GM23338 (cell line): ENCODE measurements at regions not wholly inside any gene's neighbourhood (a gene's known extent, or its start where the extent isn't known, plus 50 kb on each side); places are given as distances from the start of the nearest gene placed in this dataset.
A peak's percentile ranks its signal among the peaks of the same experiment; 100 is the strongest.

Experiments used
- ATAC-seq: fragments of 200-7000 bp; cut with Tn5 transposase; 3 replicates; pipeline ENCODE4 v1.9.1; 2020
- DNase-seq: peaks from one replicate; pipeline ENCODE4 v3.0.0-alpha.2; 2015; ENCODE audit warnings: low spot score
- H2AFZ ChIP-seq: fragments of 200-600 bp; sonication (generic); 2 replicates; pipeline ENCODE4 v1.8.0; 2016; ENCODE audit warnings: antibody characterized with exemption, mild to moderate bottlenecking, moderate library complexity
- H3F3A ChIP-seq: fragments of 200-600 bp; sonication (generic); replicated peaks from 2 replicates; pipeline ENCODE4 v1.8.0; 2017; ENCODE audit warnings: antibody characterized with exemption, mixed run types, low read depth
- H3K27ac ChIP-seq: fragments of 200-600 bp; sonication (generic); 2 replicates; pipeline ENCODE4 v1.6.1; 2016; ENCODE audit warnings: low read depth
- H3K27me3 ChIP-seq: fragments of 200-600 bp; sonication (generic); 2 replicates; pipeline ENCODE4 v1.8.0; 2016; ENCODE audit warnings: mild to moderate bottlenecking, mixed run types, moderate library complexity; ENCODE audit not compliant: insufficient read depth
- H3K36me3 ChIP-seq: fragments of 200-600 bp; sonication (generic); 2 replicates; pipeline ENCODE4 v1.8.0; 2016; ENCODE audit warnings: mild to moderate bottlenecking; ENCODE audit not compliant: insufficient read depth
- H3K4me1 ChIP-seq: fragments of 200-600 bp; sonication (generic); 2 replicates; pipeline ENCODE4 v1.8.0; 2016; ENCODE audit warnings: mild to moderate bottlenecking, moderate library complexity; ENCODE audit not compliant: insufficient read depth
- H3K4me2 ChIP-seq: fragments of 200-600 bp; sonication (generic); 2 replicates; pipeline ENCODE4 v1.7.1; 2017; ENCODE audit warnings: mixed run types
- H3K4me3 ChIP-seq: fragments of 200-600 bp; sonication (generic); 2 replicates; pipeline ENCODE4 v1.6.1; 2016; ENCODE audit warnings: mixed run types
- H3K79me2 ChIP-seq: fragments of 200-600 bp; sonication (generic); replicated peaks from 2 replicates; pipeline ENCODE4 v1.8.0; 2017; ENCODE audit warnings: mild to moderate bottlenecking; ENCODE audit not compliant: insufficient read depth
- H3K9me2 ChIP-seq: fragments of 200-600 bp; sonication (generic); 2 replicates; pipeline ENCODE4 v1.8.0; 2017; ENCODE audit not compliant: insufficient read depth
- H4K20me1 ChIP-seq: fragments of 200-600 bp; sonication (generic); replicated peaks from 2 replicates; pipeline ENCODE4 v1.8.0; 2017; ENCODE audit warnings: mild to moderate bottlenecking; ENCODE audit not compliant: insufficient read depth
- H3K27ac Mint-ChIP-seq: 2 replicates; pipeline ENCODE4 v1.8.0; 2020; ENCODE audit warnings: inconsistent platforms, mild to moderate bottlenecking, moderate library complexity, mixed read lengths
- H3K27me3 Mint-ChIP-seq: 3 replicates; pipeline ENCODE4 v1.8.0; 2022; ENCODE audit warnings: low read depth, mild to moderate bottlenecking, moderate library complexity, mixed read lengths, inconsistent platforms; ENCODE audit not compliant: insufficient read depth, poor library complexity
- H3K36me3 Mint-ChIP-seq: 3 replicates; pipeline ENCODE4 v1.8.0; 2021; ENCODE audit warnings: low read depth, mild to moderate bottlenecking, inconsistent platforms, moderate library complexity, mixed read lengths
- H3K4me1 Mint-ChIP-seq: 3 replicates; pipeline ENCODE4 v1.8.0; 2020; ENCODE audit warnings: mild to moderate bottlenecking, inconsistent platforms, mixed read lengths
- H3K4me3 Mint-ChIP-seq: 3 replicates; pipeline ENCODE4 v1.8.0; 2021; ENCODE audit warnings: moderate library complexity, mild to moderate bottlenecking, inconsistent platforms, mixed read lengths
- H3K9me3 Mint-ChIP-seq: 3 replicates; pipeline ENCODE4 v1.8.0; 2020; ENCODE audit warnings: moderate library complexity, mild to moderate bottlenecking, inconsistent platforms, mixed read lengths
- CTCF ChIP-seq, 2 experiments: fragments of 200-600 bp in 1 of 2; sonication (generic) in 1 of 2; conservative IDR thresholded peaks; 2 replicates each; pipeline versions ENCODE4 v1.5.1 to v1.6.1; 2016 to 2017; ENCODE audit warnings: antibody characterized with exemption in 2 of 2, low read depth in 2 of 2, mild to moderate bottlenecking in 2 of 2, moderate library complexity in 1 of 2
- ETS1 ChIP-seq: IDR thresholded peaks from 2 replicates; pipeline ENCODE4 v1.6.1; 2016; ENCODE audit warnings: antibody characterized with exemption
- EZH2 ChIP-seq: fragments of 200-600 bp; sonication (generic); IDR thresholded peaks from one replicate; pipeline ENCODE4 v1.8.0; 2017; ENCODE audit warnings: antibody characterized with exemption, mild to moderate bottlenecking, low read depth; ENCODE audit not compliant: unreplicated experiment
- EZH2phosphoT487 ChIP-seq: fragments of 200-600 bp; sonication (generic); IDR thresholded peaks from one replicate; pipeline ENCODE4 v1.8.1; 2018; ENCODE audit warnings: antibody characterized with exemption; ENCODE audit not compliant: unreplicated experiment
- JUNB ChIP-seq: IDR thresholded peaks from one replicate; pipeline ENCODE4 v1.6.1; 2016; ENCODE audit warnings: antibody characterized with exemption; ENCODE audit not compliant: unreplicated experiment
- REST ChIP-seq: IDR thresholded peaks from one replicate; pipeline ENCODE4 v1.6.1; 2018; ENCODE audit warnings: antibody characterized with exemption; ENCODE audit not compliant: unreplicated experiment
- STAT1 ChIP-seq: IDR thresholded peaks from one replicate; pipeline ENCODE4 v1.6.1; 2016; ENCODE audit warnings: antibody characterized with exemption; ENCODE audit not compliant: unreplicated experiment
- ZNF331 ChIP-seq: fragments of 250-450 bp; sonication (Bioruptor Pico); IDR thresholded peaks from 2 replicates; pipeline ENCODE4 v1.5.0; 2020; ENCODE audit warnings: low read depth, mild to moderate bottlenecking, moderate library complexity

- Histone ChIP-seq H3K4me2 (no peak overlapping the region), H2AFZ (no peak overlapping the region), H3K27me3 (no peaks in the 10 kb centered on the region), H3F3A (no peaks in the 10 kb centered on the region), H3K4me3 (no peak overlapping the region), H3K36me3 (no peaks in the 10 kb centered on the region), H3K9me2 (no peaks in the 10 kb centered on the region), H3K4me1 (peaks cover 32% of the 10 kb centered on the region), H3K27ac (no peak overlapping the region), H4K20me1 (no peaks in the 10 kb centered on the region), H3K79me2 (no peaks in the 10 kb centered on the region)
- Mint-ChIP-seq H3K4me3 (no peak overlapping the region), H3K36me3 (peaks cover 5% of the 10 kb centered on the region; the same call in 1 of the 3 replicates), H3K9me3 (peaks cover 16% of the 10 kb centered on the region; the same call in 2 of the 3 replicates), H3K27ac (no peak overlapping the region), H3K27me3 (peaks cover 13% of the 10 kb centered on the region), H3K4me1 (peaks cover 46% of the 10 kb centered on the region)
- TF ChIP-seq EZH2phosphoT487 (no peak), ETS1 (no peak), JUNB (no peak), ZNF331 (no peak), CTCF (conservative IDR thresholded peaks at IDR 0.05; ENCODE audit: low read depth in 2 of 2) (no peak)
- ATAC-seq (peak; percentile 77), DNase-seq (peak; percentile 43)
Measured at GRCh38 chr11:119501777-119502405, 78.9 kb upstream of the THY1 start.

- H3K27me3 ChIP-seq: no peaks in the 10 kb centered on the region
- no peaks in the 10 kb centered on the region for H3K36me3 Mint-ChIP-seq
- H2AFZ ChIP-seq: no peak overlapping the region
- TF ChIP-seq EZH2phosphoT487 (no peak), REST (no peak), CTCF (conservative IDR thresholded peaks at IDR 0.05; ENCODE audit: low read depth in 2 of 2) (no peak), STAT1 (no peak), EZH2 (no peak), ZNF331 (no peak)
- H3K36me3 ChIP-seq: no peaks in the 10 kb centered on the region
- no peak overlapping the region for H3K27ac Mint-ChIP-seq
- H3K4me3 Mint-ChIP-seq: no peak overlapping the region
- no peaks in the 10 kb centered on the region for H4K20me1 ChIP-seq
- peaks cover 25% of the 10 kb centered on the region for H3K27me3 Mint-ChIP-seq
- H3K4me3 ChIP-seq: no peak overlapping the region
- no peaks in the 10 kb centered on the region for H3K79me2 ChIP-seq
- no peaks in the 10 kb centered on the region; the same call in 2 of the 3 replicates for H3K9me3 Mint-ChIP-seq
- no peak for ATAC-seq
- H3K27ac ChIP-seq: no peak overlapping the region
- peaks cover 58% of the 10 kb centered on the region for H3K4me1 Mint-ChIP-seq
- H3F3A ChIP-seq: no peaks in the 10 kb centered on the region
- peaks cover 3% of the 10 kb centered on the region for H3K9me2 ChIP-seq
- H3K4me1 ChIP-seq: peaks cover 40% of the 10 kb centered on the region
- no peak for DNase-seq
- peak overlapping the region; percentile 28 for H3K4me2 ChIP-seq
Measured at GRCh38 chr11:119497717-119498116, 74.7 kb upstream of the THY1 start.
